ENCODE measurements at regions not wholly inside any gene's neighbourhood (a gene's known extent, or its start where the extent isn't known, plus 50 kb on each side); places are given as distances from the start of the nearest gene placed in this dataset.

DNA sequence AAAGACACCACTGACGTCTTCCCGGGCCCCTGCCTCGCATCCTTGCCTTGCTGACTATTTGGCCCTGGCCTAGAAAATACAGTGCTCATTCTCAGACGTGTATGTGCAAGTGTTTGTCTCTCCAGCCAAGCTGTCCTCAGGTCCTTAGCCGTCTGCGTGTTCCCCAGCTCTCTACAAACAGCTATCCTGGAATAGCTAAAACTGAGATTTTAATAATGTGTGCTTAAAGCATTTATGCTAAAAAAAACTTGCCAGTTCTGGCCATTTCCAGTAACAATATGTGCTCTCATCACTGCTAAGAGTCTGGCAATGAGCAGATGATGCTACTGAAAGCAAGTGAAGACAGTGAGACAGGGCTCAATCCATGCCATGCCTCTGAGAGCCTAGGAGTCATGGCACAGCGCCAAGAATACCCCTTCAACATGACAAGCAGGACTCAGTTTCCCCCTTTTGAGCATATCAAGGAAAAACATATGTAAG is 55.7 kb downstream of the IRF2BP2 start:
- no peak overlapping the region for H3K9ac ChIP-seq (ENCODE audit: low read depth in 2 of 2, low read length in 2 of 2)
- TF ChIP-seq, protein P1, sequence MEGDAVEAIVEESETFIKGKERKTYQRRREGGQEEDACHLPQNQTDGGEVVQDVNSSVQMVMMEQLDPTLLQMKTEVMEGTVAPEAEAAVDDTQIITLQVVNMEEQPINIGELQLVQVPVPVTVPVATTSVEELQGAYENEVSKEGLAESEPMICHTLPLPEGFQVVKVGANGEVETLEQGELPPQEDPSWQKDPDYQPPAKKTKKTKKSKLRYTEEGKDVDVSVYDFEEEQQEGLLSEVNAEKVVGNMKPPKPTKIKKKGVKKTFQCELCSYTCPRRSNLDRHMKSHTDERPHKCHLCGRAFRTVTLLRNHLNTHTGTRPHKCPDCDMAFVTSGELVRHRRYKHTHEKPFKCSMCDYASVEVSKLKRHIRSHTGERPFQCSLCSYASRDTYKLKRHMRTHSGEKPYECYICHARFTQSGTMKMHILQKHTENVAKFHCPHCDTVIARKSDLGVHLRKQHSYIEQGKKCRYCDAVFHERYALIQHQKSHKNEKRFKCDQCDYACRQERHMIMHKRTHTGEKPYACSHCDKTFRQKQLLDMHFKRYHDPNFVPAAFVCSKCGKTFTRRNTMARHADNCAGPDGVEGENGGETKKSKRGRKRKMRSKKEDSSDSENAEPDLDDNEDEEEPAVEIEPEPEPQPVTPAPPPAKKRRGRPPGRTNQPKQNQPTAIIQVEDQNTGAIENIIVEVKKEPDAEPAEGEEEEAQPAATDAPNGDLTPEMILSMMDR (IDR thresholded peaks at IDR 0.05): no peak
- H3K36me3 ChIP-seq: no peaks in the 10 kb centered on the region
- H3K9me3 ChIP-seq: no peaks in the 10 kb centered on the region
- no peak overlapping the region for H3K27ac ChIP-seq
- DNase-seq: no peak
- no peaks in the 10 kb centered on the region for H3K27me3 ChIP-seq
- no peak overlapping the region for H3K4me3 ChIP-seq
- intact Hi-C loops (cut with DNase I): no loop called here
- no peaks in the 10 kb centered on the region for H3K4me1 ChIP-seq

DNA sequence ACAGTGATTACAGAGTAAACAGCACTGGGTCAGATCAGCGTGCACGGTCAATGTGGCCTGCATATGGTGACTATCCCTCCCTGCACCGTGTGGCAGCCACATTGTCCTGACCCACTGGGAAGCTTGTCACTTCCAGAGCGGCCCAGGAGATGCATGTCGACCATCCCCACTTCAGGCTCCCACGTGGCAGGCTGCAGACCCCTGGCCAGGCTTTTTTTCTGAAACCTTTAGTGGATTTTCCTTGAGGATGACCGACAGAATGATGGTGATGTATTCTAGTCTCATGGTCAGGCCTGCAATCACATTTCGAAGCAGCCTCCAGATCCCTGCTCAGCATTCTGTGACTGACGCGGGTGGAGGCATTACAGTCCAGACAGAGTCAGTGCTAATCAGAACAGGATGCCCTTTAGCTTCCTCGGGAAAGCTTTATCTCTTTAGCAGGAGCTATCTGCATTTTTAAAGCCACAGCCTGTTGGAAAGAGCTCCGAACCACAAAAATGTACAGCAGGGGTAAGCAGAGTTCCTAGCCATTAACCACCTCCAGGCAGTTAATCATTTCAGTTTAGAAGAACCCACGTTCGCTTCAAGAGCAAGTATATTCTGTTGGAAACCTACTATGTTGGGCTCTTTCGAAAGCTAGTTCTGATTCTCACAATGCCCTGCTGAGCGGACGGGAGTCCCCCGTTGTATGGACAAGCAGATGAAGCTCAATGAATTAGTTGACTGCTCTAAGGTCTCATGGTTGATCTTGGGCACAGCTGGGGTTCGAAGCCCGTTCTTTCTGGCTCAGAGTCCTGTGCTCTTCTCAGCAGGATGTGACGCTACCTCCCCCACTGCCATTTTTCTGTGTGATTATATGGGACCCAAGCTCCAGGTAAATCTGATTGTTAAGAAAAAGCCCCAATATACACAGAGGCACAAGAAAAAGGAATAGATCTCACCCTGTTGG is 56.5 kb downstream of the IRF2BP2 start:
- Histone ChIP-seq H3K9ac (ENCODE audit: low read depth in 2 of 2, low read length in 2 of 2) (no peak overlapping the region), H3K4me3 (no peak overlapping the region), H3K36me3 (no peaks in the 10 kb centered on the region), H3K4me1 (no peaks in the 10 kb centered on the region), H3K27ac (no peak overlapping the region), H3K9me3 (no peaks in the 10 kb centered on the region), H3K27me3 (no peaks in the 10 kb centered on the region)
- TF ChIP-seq, protein P1 (IDR thresholded peaks at IDR 0.05): no peak
- intact Hi-C loops (cut with DNase I): no loop called here
- no peak for DNase-seq

DNA sequence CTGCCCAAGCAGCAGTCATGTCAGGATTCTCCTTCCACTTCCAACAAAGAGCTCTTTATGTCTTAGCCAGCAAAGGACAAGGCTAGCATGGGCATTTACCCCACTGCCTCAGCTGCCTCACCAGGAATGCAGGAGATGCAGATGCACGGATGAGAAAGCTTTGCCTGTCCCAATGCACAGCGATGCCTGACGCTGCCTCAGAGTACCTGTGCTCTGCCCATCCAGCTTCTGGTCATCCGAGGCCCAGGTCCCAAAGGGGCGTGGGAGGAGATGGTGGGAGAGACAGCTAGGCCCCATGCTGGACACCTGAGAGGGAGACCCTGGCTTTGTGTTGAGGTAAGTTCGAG is 59.0 kb downstream of the IRF2BP2 start:
- Histone ChIP-seq H3K4me1 (no peaks in the 10 kb centered on the region), H3K9me3 (no peaks in the 10 kb centered on the region), H3K27me3 (no peaks in the 10 kb centered on the region), H3K27ac (no peak overlapping the region), H3K4me3 (no peak overlapping the region), H3K9ac (ENCODE audit: low read depth in 2 of 2, low read length in 2 of 2) (no peak overlapping the region), H3K36me3 (no peaks in the 10 kb centered on the region)
- DNase-seq: no peak
- TF ChIP-seq, protein P1 (IDR thresholded peaks at IDR 0.05): no peak
- intact Hi-C loops (cut with DNase I): no loop called here

DNA sequence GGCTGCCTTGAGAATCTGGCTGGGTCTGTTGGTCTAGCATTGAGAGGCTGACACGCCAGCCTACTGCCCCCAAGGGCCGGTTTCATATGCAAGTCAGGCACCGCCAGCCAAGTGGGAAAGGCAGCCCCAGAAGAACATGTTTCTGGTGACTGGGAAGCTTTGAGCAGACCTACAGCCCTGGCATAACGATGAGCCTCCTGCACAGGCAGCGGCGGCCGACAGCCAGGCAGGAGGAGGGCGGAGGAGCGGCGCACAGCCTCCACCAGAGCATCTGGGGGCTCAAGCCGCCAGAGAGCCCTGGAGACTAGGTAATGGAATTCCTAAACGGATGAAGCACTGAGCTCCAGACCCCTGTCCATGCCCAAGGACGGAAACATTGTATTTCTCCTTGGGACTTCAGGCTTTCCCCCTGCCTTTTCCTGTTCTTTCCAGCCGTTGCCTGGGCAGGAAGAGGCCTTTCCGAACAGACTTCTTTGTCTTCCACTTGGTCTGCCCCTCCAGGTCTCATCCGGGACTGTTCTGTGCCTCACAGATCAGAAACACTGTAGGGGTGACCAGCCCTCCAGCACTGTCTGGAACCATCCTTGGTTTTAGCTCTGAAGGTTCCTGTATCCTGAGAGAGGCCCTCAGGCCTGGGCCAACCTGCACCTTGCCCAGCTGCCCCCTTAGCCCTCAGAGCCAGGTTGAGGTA is 59.5 kb downstream of the IRF2BP2 start:
- Histone ChIP-seq H3K9ac (ENCODE audit: low read depth in 2 of 2, low read length in 2 of 2) (no peak overlapping the region), H3K36me3 (no peaks in the 10 kb centered on the region), H3K27me3 (no peaks in the 10 kb centered on the region), H3K4me3 (no peak overlapping the region), H3K4me1 (peaks cover 3% of the 10 kb centered on the region), H3K27ac (no peak overlapping the region), H3K9me3 (no peaks in the 10 kb centered on the region)
- TF ChIP-seq, protein P1 (IDR thresholded peaks at IDR 0.05): no peak
- no peak for DNase-seq
- intact Hi-C loops (cut with DNase I): no loop called here

DNA sequence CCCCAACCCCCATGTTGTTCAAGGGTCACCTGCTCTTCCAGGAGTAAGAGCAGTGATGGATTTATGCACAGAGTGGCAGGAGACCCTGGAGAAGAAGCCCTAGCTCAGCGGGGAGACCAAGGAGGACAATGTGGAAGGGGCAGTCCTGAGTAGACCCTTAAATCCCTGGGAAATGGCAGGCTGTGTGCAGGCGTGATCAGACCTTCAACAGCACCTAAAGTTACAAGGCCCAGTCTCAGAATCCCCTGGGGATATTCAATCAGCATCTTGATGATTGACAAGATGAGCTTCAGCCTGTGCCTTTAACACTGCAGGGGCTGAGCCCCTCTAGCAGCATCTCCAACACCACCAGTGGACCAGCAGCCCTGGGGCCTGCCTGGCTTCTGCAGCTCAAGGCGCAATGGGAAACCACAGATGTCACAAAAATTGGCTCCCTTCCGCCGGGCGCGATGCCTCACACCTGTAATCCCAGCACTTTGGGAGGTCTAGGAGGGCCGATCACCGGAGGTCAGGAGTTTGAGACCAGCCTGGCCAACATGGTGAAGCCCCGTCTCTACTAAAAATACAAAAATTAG is 60.4 kb downstream of the IRF2BP2 start:
- H3K27ac ChIP-seq: no peak overlapping the region
- no peaks in the 10 kb centered on the region for H3K9me3 ChIP-seq
- no peaks in the 10 kb centered on the region for H3K36me3 ChIP-seq
- intact Hi-C loops (cut with DNase I): loop anchor here (5.0 kb wide), 1 partner anchor 33 kb away; no protein-coding TSS in a partner anchor
- H3K4me1 ChIP-seq: peaks cover 8% of the 10 kb centered on the region
- H3K4me3 ChIP-seq: no peak overlapping the region
- DNase-seq: no peak
- H3K9ac ChIP-seq (ENCODE audit: low read depth in 2 of 2, low read length in 2 of 2): no peak overlapping the region
- TF ChIP-seq, protein P1 (IDR thresholded peaks at IDR 0.05): no peak
- H3K27me3 ChIP-seq: no peaks in the 10 kb centered on the region
